Motor neuron (in vitro differentiated cells): ENCODE measurements at regions not wholly inside any gene's neighbourhood (a gene's known extent, or its start where the extent isn't known, plus 50 kb on each side); places are given as distances from the start of the nearest gene placed in this dataset.

Experiments used
- ATAC-seq, 8 experiments: fragments of 200-7000 bp; cut with Tn5 transposase; replicated peaks in 6 of 8; 2 replicates each; pipeline ENCODE4 v1.8.0; 2021; ENCODE audit warnings: mild to moderate bottlenecking in 8 of 8, moderate library complexity in 8 of 8
- H3K27ac ChIP-seq, 2 donors: fragments of 250-450 bp; sonication (Bioruptor Pico); 2 replicates each; pipeline ENCODE4 v1.9.0; 2021; ENCODE audit warnings: antibody characterized with exemption in 2 of 2, mild to moderate bottlenecking in 2 of 2, moderate library complexity in 1 of 2
- H3K4me1 ChIP-seq, 2 donors: fragments of 250-450 bp; sonication (Bioruptor Pico); replicated peaks in 1 of 2; 2 replicates each; pipeline ENCODE4 v1.6.1; 2021; ENCODE audit warnings: antibody characterized with exemption in 2 of 2, mild to moderate bottlenecking in 2 of 2, moderate library complexity in 1 of 2
- H3K4me3 ChIP-seq, 5 donors: fragments of 250-450 bp; sonication (Bioruptor Pico); 2 replicates each; pipeline ENCODE4 v1.9.0; 2021; ENCODE audit warnings: antibody characterized with exemption in 5 of 5, mild to moderate bottlenecking in 5 of 5, moderate library complexity in 4 of 5
- WGBS, 10 experiments: fragments of 450-650 bp; shearing (Covaris generic); methylation state at CpG; one replicate each; pipeline ENCODE4 v1.0.0; 2022; 5-methylcytosine and 5-hydroxymethylcytosine counted together
- in situ Hi-C, 9 experiments: fragments of 400-800 bp; cut with MboI; loops; one replicate each; pipeline ENCODE4 v1.15.0; 2021; ENCODE audit warnings: low sequenced_read_pairs in 9 of 9, low pct_unique_long_range_greater_than_20kb in 2 of 9; ENCODE audit not compliant: unreplicated experiment in 9 of 9

- no peak overlapping the region for H3K27ac ChIP-seq
- ATAC-seq = no peak
- WGBS, 10 experiments = 0 to 100% (median 50%) methylated on average over 1 to 3 of the region's 3 CpGs; no CpG with 5 or more reads in 1 of the 10 experiments
- no peaks in the 10 kb centered on the region for H3K4me1 ChIP-seq
- in situ Hi-C loops = no loop called here
- no peak overlapping the region for H3K4me3 ChIP-seq
These were observed 304.2 kb upstream of the CADM1 start for GRCh38 chr11:115808351-115808940.

- H3K4me3 ChIP-seq = no peak overlapping the region
- 0 to 100% (median 80%) methylated on average over 1 to 2 of the region's 2 CpGs; no CpG with 5 or more reads in 3 of the 10 experiments for WGBS, 10 experiments
- H3K27ac ChIP-seq = no peak overlapping the region
- in situ Hi-C loops = no loop called here
- H3K4me1 ChIP-seq = peaks cover 5 to 7% of the 10 kb centered on the region in 2 donors
- ATAC-seq = no peak
These were observed 301.8 kb upstream of the CADM1 start for GRCh38 chr11:115806056-115806455.

GRCh38 chr11:115803073-115803740, 299.0 kb upstream of the CADM1 start:
- peaks cover 5 to 14% of the 10 kb centered on the region in 2 donors for H3K4me1 ChIP-seq
- 0 to 100% (median 25%) methylated on average over 1 to 2 of the region's 2 CpGs; no CpG with 5 or more reads in 4 of the 10 experiments for WGBS, 10 experiments
- no peak overlapping the region for H3K4me3 ChIP-seq
- in situ Hi-C loops = no loop called here
- no peak overlapping the region for H3K27ac ChIP-seq
- peak in 3 of 8 experiments; percentile 65 to 80 (median 65) for ATAC-seq

GRCh38 chr11:115802641-115803040, 298.4 kb upstream of the CADM1 start:
- in situ Hi-C loops = no loop called here
- Histone ChIP-seq H3K4me1 (peaks cover 5 to 14% of the 10 kb centered on the region in 2 donors), H3K27ac (no peak overlapping the region), H3K4me3 (no peak overlapping the region)
- WGBS, 10 experiments = 0 to 100% (median 80%) methylated on average over 1 to 3 of the region's 3 CpGs; no CpG with 5 or more reads in 3 of the 10 experiments
- no peak for ATAC-seq

- H3K4me1 ChIP-seq = no peaks in the 10 kb centered on the region
- 0 to 100% (median 86%) methylated on average over 1 to 6 of the region's 6 CpGs for WGBS, 10 experiments
- in situ Hi-C loops = no loop called here
- no peak overlapping the region for H3K27ac ChIP-seq
- no peak overlapping the region for H3K4me3 ChIP-seq
- no peak for ATAC-seq
These were observed 288.7 kb upstream of the CADM1 start for GRCh38 chr11:115792903-115793302.

GRCh38 chr11:115787302-115787701, 283.1 kb upstream of the CADM1 start:
- WGBS, 10 experiments = 0 to 92% (median 51%) methylated on average over 2 to 5 of the region's 5 CpGs; no CpG with 5 or more reads in 4 of the 10 experiments
- no peak for ATAC-seq
- in situ Hi-C loops = no loop called here
- no peak overlapping the region for H3K27ac ChIP-seq
- peaks cover 0 to 2% of the 10 kb centered on the region in 2 donors for H3K4me1 ChIP-seq
- no peak overlapping the region for H3K4me3 ChIP-seq

GRCh38 chr11:115784796-115785521, 280.7 kb upstream of the CADM1 start:
- peaks cover 11 to 17% of the 10 kb centered on the region in 2 donors for H3K4me1 ChIP-seq
- H3K4me3 ChIP-seq = no peak overlapping the region
- H3K27ac ChIP-seq = no peak overlapping the region
- in situ Hi-C loops = no loop called here
- ATAC-seq = peak in 1 of 8 experiments; percentile 85
- WGBS, 10 experiments = 11 to 83% (median 40%) methylated on average over 1 to 2 of the region's 3 CpGs; no CpG with 5 or more reads in 4 of the 10 experiments

- Histone ChIP-seq H3K4me1 (peaks cover 25 to 39% of the 10 kb centered on the region in 2 donors), H3K27ac (no peak overlapping the region), H3K4me3 (no peak overlapping the region)
- 0 to 65% (median 30%) methylated on average over 1 to 7 of the region's 9 CpGs for WGBS, 10 experiments
- in situ Hi-C loops = no loop called here
- ATAC-seq = peak in 6 of 8 experiments; percentile 44 to 77 (median 68)
These were observed 276.6 kb upstream of the CADM1 start for GRCh38 chr11:115780646-115781362.

GRCh38 chr11:115778928-115779650, 274.9 kb upstream of the CADM1 start:
- in situ Hi-C loops = no loop called here
- 14 to 93% (median 81%) methylated on average over 1 to 2 of the region's 2 CpGs; no CpG with 5 or more reads in 1 of the 10 experiments for WGBS, 10 experiments

GRCh38 chr11:115776916-115777315, 272.7 kb upstream of the CADM1 start:
- WGBS, 10 experiments = 0 to 100% (median 94%) methylated on average over 2 to 6 of the region's 6 CpGs; no CpG with 5 or more reads in 7 of the 10 experiments
- Histone ChIP-seq H3K4me1 (peaks cover 25 to 41% of the 10 kb centered on the region in 2 donors), H3K27ac (no peak overlapping the region), H3K4me3 (no peak overlapping the region)
- ATAC-seq = no peak
- in situ Hi-C loops = no loop called here

More at GRCh38 chr11:115778928-115779650, 274.9 kb upstream of the CADM1 start:
- no peak overlapping the region for H3K27ac ChIP-seq
- no peak overlapping the region for H3K4me3 ChIP-seq
- H3K4me1 ChIP-seq = peaks cover 25 to 41% of the 10 kb centered on the region in 2 donors
- no peak for ATAC-seq

- Histone ChIP-seq H3K4me1 (peaks cover 17 to 32% of the 10 kb centered on the region in 2 donors), H3K27ac (no peak overlapping the region)
- 0 to 86% (median 55%) methylated on average over 1 to 4 of the region's 4 CpGs; no CpG with 5 or more reads in 4 of the 10 experiments for WGBS, 10 experiments
These were observed 271.6 kb upstream of the CADM1 start for GRCh38 chr11:115775846-115776245.

GRCh38 chr11:115774756-115775155, 270.5 kb upstream of the CADM1 start:
- Histone ChIP-seq H3K27ac (no peak overlapping the region), H3K4me1 (peaks cover 13 to 26% of the 10 kb centered on the region in 2 donors), H3K4me3 (no peak overlapping the region)
- 23 to 100% (median 87%) methylated on average over 1 to 7 of the region's 7 CpGs for WGBS, 10 experiments
- in situ Hi-C loops = no loop called here
- ATAC-seq = no peak

More at GRCh38 chr11:115775846-115776245, 271.6 kb upstream of the CADM1 start:
- no peak overlapping the region for H3K4me3 ChIP-seq
- in situ Hi-C loops = no loop called here
- peak in 6 of 8 experiments; percentile 31 to 84 (median 52) for ATAC-seq
